IMR-90 (cell line): ENCODE measurements at regions not wholly inside any gene's neighbourhood (a gene's known extent, or its start where the extent isn't known, plus 50 kb on each side); places are given as distances from the start of the nearest gene placed in this dataset.

Source experiments
- CEBPB ChIP-seq: IDR thresholded peaks from 2 replicates; pipeline ENCODE4 v1.6.1; 2012; ENCODE audit warnings: low read depth, low read length, improper control_type of control experiment
- CHD1 ChIP-seq: IDR thresholded peaks from 2 replicates; pipeline ENCODE4 v1.6.1; 2012; ENCODE audit warnings: low read depth, low read length, improper control_type of control experiment
- RFX5 ChIP-seq: IDR thresholded peaks from 2 replicates; pipeline ENCODE4 v1.8.0; 2012; ENCODE audit warnings: low read depth, mild to moderate bottlenecking, low read length, moderate library complexity
- SMC3 ChIP-seq: fragments of 150-350 bp; IDR thresholded peaks from 2 replicates; pipeline ENCODE4 v1.6.1; 2016; ENCODE audit warnings: low read depth, mild to moderate bottlenecking, antibody characterized with exemption, low read length, moderate library complexity
- TF ChIP-seq, protein P1 (sequence below): conservative IDR thresholded peaks from 2 replicates; pipeline ENCODE4 v1.5.1; 2012; ENCODE audit warnings: mild to moderate bottlenecking, low read depth, low read length, improper control_type of control experiment

- TF ChIP-seq, protein P1, sequence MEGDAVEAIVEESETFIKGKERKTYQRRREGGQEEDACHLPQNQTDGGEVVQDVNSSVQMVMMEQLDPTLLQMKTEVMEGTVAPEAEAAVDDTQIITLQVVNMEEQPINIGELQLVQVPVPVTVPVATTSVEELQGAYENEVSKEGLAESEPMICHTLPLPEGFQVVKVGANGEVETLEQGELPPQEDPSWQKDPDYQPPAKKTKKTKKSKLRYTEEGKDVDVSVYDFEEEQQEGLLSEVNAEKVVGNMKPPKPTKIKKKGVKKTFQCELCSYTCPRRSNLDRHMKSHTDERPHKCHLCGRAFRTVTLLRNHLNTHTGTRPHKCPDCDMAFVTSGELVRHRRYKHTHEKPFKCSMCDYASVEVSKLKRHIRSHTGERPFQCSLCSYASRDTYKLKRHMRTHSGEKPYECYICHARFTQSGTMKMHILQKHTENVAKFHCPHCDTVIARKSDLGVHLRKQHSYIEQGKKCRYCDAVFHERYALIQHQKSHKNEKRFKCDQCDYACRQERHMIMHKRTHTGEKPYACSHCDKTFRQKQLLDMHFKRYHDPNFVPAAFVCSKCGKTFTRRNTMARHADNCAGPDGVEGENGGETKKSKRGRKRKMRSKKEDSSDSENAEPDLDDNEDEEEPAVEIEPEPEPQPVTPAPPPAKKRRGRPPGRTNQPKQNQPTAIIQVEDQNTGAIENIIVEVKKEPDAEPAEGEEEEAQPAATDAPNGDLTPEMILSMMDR = no peak
- TF ChIP-seq CEBPB (no peak), SMC3 (no peak), RFX5 (no peak), CHD1 (no peak)
Observed at GRCh38 chr19:23060016-23060415, 56.8 kb upstream of the ZNF730 start.
